ENCODE measurements at regions not wholly inside any gene's neighbourhood (a gene's known extent, or its start where the extent isn't known, plus 50 kb on each side); places are given as distances from the start of the nearest gene placed in this dataset.

- no peak for TF ChIP-seq CTCF (IDR thresholded peaks at IDR 0.05)
- Histone ChIP-seq H3K27ac (peak overlapping the region; percentile 3 to 33), H3K4me3 (no peak overlapping the region)
- DNase-seq (ENCODE audit: low spot score), result no peak
Measured at GRCh38 chr5:73279805-73280204, 106.8 kb downstream of the TMEM174 start.

- no peak for TF ChIP-seq CTCF (IDR thresholded peaks at IDR 0.05)
- no peak for DNase-seq (ENCODE audit: low spot score)
- H3K27ac ChIP-seq, result no peak overlapping the region
Measured at GRCh38 chr5:73278693-73279092, 105.7 kb downstream of the TMEM174 start.

GRCh38 chr5:73274881-73275663 lies 102.1 kb downstream of the TMEM174 start:
- no peak for DNase-seq (ENCODE audit: low spot score)
- H3K27ac ChIP-seq, result peak overlapping the region in 1 of 2 donors; percentile 24
- peak overlapping the region; percentile 20 for H3K4me3 ChIP-seq
- no peak for TF ChIP-seq CTCF (IDR thresholded peaks at IDR 0.05)

More at GRCh38 chr5:73278693-73279092, 105.7 kb downstream of the TMEM174 start:
- no peak overlapping the region for H3K4me3 ChIP-seq

GRCh38 chr5:73274121-73274520 lies 101.1 kb downstream of the TMEM174 start:
- H3K4me3 ChIP-seq, result no peak overlapping the region
- no peak overlapping the region for H3K27ac ChIP-seq
- no peak for DNase-seq (ENCODE audit: low spot score)
- no peak for TF ChIP-seq CTCF (IDR thresholded peaks at IDR 0.05)

- TF ChIP-seq CTCF (IDR thresholded peaks at IDR 0.05), result no peak
- Histone ChIP-seq H3K27ac (no peak overlapping the region), H3K4me3 (no peak overlapping the region)
- DNase-seq (ENCODE audit: low spot score), result no peak
Measured at GRCh38 chr5:73273379-73274050, 100.5 kb downstream of the TMEM174 start.

GRCh38 chr5:73272351-73272750 lies 99.4 kb downstream of the TMEM174 start:
- no peak for DNase-seq (ENCODE audit: low spot score)
- no peak for TF ChIP-seq CTCF (IDR thresholded peaks at IDR 0.05)
- Histone ChIP-seq H3K27ac (no peak overlapping the region), H3K4me3 (no peak overlapping the region)

- H3K4me3 ChIP-seq, result no peak overlapping the region
- no peak for DNase-seq (ENCODE audit: low spot score)
- no peak overlapping the region for H3K27ac ChIP-seq
- TF ChIP-seq CTCF (IDR thresholded peaks at IDR 0.05), result no peak
Measured at GRCh38 chr5:73268826-73269225, 95.8 kb downstream of the TMEM174 start.

All from coronary artery (tissue), 2 donors.